IgD-negative memory B cell (primary cell): ENCODE measurements at regions not wholly inside any gene's neighbourhood (a gene's known extent, or its start where the extent isn't known, plus 50 kb on each side); places are given as distances from the start of the nearest gene placed in this dataset.

Experiments
- H3K27ac Mint-ChIP-seq, 3 donors: one replicate each; pipeline ENCODE4 v1.8.0; 2020 to 2022; ENCODE audit warnings: mild to moderate bottlenecking in 3 of 3, mixed read lengths in 3 of 3, moderate library complexity in 1 of 3
- H3K27me3 Mint-ChIP-seq: one replicate; pipeline ENCODE4 v1.8.0; 2021; ENCODE audit warnings: mixed read lengths
- H3K36me3 Mint-ChIP-seq: one replicate; pipeline ENCODE4 v1.8.0; 2020; ENCODE audit warnings: mild to moderate bottlenecking, mixed read lengths
- H3K4me1 Mint-ChIP-seq, 3 donors: one replicate each; pipeline ENCODE4 v1.8.0; 2020 to 2022; ENCODE audit warnings: mixed read lengths in 3 of 3, mild to moderate bottlenecking in 1 of 3
- H3K4me3 Mint-ChIP-seq, 4 donors: one replicate each; pipeline ENCODE4 v1.8.0; 2020 to 2022; ENCODE audit warnings: mild to moderate bottlenecking in 4 of 4, mixed read lengths in 4 of 4, moderate library complexity in 3 of 4
- H3K9me3 Mint-ChIP-seq, 3 donors: one replicate each; pipeline ENCODE4 v1.8.0; 2020 to 2021; ENCODE audit warnings: mixed read lengths in 3 of 3, mild to moderate bottlenecking in 1 of 3

GRCh38 chr7:79734181-79734580, 280.7 kb upstream of the MAGI2 start:
- Mint-ChIP-seq H3K4me3 (no peak overlapping the region), H3K27ac (no peak overlapping the region), H3K4me1 (no peaks in the 10 kb centered on the region), H3K36me3 (no peaks in the 10 kb centered on the region), H3K9me3 (peaks cover 2 to 32% (median 14%) of the 10 kb centered on the region in 3 donors), H3K27me3 (no peaks in the 10 kb centered on the region)

DNA sequence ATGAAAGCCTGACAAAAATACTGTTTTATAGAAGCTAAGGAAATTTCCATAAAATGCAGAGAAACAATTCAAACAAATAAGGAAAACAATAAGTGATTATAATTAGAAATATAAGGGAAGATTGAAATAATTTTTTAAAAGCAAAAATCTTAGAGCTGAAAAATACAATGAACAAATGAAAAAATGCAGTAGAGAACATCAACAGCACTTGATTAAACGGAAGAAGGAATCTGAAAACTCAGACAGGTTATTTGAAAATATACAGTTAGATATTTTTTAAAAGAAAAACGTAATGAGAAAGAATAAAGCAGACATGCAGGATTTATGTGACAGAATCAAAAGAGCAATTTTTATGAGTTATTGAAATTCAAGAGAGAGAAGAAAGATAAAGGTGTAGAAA, 279.1 kb upstream of the MAGI2 start:
- Mint-ChIP-seq H3K36me3 (no peaks in the 10 kb centered on the region), H3K27ac (no peak overlapping the region), H3K27me3 (no peaks in the 10 kb centered on the region), H3K4me3 (no peak overlapping the region), H3K4me1 (no peaks in the 10 kb centered on the region), H3K9me3 (peaks cover 3 to 32% (median 14%) of the 10 kb centered on the region in 3 donors)

DNA sequence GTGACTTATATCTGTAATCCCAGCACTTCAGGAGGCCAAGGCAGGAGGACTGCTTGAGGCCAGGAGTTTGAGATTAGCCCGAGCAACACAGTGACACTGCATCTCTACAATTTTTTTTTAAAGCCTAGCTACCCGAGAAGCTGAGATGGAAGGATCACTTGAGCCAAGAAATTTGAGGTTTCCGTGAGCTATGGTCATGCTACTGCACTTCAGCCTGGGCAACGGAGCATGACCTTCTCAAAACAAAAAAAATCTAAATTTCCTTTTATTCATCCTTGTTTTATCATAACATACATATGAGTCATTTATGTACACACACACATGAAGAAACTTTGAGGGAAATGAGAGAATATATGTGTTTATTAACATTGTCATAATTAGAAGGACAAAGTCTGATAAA, 277.5 kb upstream of the MAGI2 start:
- no peaks in the 10 kb centered on the region for H3K4me1 Mint-ChIP-seq
- no peaks in the 10 kb centered on the region for H3K27me3 Mint-ChIP-seq
- H3K9me3 Mint-ChIP-seq, result peaks cover 2 to 25% (median 13%) of the 10 kb centered on the region in 3 donors
- no peak overlapping the region for H3K4me3 Mint-ChIP-seq
- H3K27ac Mint-ChIP-seq, result no peak overlapping the region
- no peaks in the 10 kb centered on the region for H3K36me3 Mint-ChIP-seq

- H3K9me3 Mint-ChIP-seq, result peaks cover 0 to under 1% (median 0%) of the 10 kb centered on the region in 3 donors
Observed at GRCh38 chr7:79723833-79724618, 270.6 kb upstream of the MAGI2 start.

DNA sequence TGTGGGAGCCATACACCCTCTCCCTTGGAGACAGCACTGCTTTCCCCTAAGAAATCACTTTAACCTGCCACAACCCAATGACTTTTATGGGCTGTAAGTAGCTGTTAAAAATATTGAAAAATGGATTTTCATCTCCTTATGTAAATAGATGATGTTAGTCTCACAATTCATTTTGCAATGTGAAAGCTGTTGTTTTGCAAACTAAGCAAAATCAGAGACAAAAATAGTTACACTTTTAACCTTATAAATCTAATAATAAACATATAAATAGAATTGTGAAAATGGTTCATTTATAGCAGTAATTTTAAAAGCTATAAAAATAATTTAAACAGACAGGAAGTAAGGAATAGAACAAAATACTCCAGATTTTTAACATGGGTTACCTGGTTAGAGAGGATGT, 268.8 kb upstream of the MAGI2 start:
- H3K4me1 Mint-ChIP-seq, result no peaks in the 10 kb centered on the region
- no peaks in the 10 kb centered on the region for H3K27me3 Mint-ChIP-seq
- H3K27ac Mint-ChIP-seq, result no peak overlapping the region

More at GRCh38 chr7:79723833-79724618, 270.6 kb upstream of the MAGI2 start:
- Mint-ChIP-seq H3K4me1 (no peaks in the 10 kb centered on the region), H3K36me3 (no peaks in the 10 kb centered on the region), H3K4me3 (no peak overlapping the region), H3K27ac (no peak overlapping the region), H3K27me3 (no peaks in the 10 kb centered on the region)

DNA sequence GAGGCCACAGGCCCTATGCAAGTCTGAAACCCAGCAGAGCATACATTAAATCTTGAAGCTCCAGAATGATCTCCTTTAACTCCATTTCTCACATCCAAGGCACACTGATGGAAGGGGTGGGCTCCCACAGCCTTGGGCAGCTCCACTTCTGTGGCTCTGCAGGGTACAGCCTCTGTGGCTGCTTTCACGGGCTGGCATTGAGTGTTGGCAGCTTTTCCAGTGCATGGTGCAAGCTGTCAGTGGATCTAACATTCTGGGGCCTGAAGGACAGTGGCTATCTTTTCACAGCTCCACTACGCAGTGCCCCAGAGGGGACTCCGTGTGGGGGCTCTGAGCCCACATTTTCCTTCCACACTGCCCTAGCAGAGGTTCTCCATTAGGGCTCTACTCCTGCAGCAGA, 265.7 kb upstream of the MAGI2 start:
- H3K27ac Mint-ChIP-seq, result no peak overlapping the region
- no peaks in the 10 kb centered on the region for H3K27me3 Mint-ChIP-seq
- no peaks in the 10 kb centered on the region for H3K9me3 Mint-ChIP-seq
- no peaks in the 10 kb centered on the region for H3K36me3 Mint-ChIP-seq
- H3K4me3 Mint-ChIP-seq, result no peak overlapping the region
- no peaks in the 10 kb centered on the region for H3K4me1 Mint-ChIP-seq

More for the DNA sequence above, 268.8 kb upstream of the MAGI2 start:
- Mint-ChIP-seq H3K36me3 (no peaks in the 10 kb centered on the region), H3K9me3 (no peaks in the 10 kb centered on the region), H3K4me3 (no peak overlapping the region)

DNA sequence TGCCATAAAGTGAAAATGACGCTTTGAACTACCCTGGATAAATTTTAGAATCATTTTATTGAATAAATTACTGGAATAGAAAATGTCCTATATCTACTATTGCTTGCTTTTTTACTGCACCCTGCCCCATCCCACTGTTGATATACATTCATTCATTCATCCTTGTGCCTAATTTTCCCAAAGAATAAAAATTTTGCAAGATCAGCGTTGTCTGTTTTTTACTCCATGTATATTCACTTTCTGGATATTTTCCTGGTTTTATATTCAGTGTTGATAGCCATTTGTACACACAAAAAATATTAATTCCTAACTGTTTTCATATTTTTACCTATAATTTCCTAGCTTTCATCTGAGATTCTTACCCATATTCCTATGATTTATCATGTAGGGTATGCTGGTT, 262.9 kb upstream of the MAGI2 start:
- Mint-ChIP-seq H3K27ac (no peak overlapping the region), H3K36me3 (no peaks in the 10 kb centered on the region), H3K9me3 (no peaks in the 10 kb centered on the region), H3K4me3 (no peak overlapping the region), H3K4me1 (no peaks in the 10 kb centered on the region), H3K27me3 (no peaks in the 10 kb centered on the region)

DNA sequence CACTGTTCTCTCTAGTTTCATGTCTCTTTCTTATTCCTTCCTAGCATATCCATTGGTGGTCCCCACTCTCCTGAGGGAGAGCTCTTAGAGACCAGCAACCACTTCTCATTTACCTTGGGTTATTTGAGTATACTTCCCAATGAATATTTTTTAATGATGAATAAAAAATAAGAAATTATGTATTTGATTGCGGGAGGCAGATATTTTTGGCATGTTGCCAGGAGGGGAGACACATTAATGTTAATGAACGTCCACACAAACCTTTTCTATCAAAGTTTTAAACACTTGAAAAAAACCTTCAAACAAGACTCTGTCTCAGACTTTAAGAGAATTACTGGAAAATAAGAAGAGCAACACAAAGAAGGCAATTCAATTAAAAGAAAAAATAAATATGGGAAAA, 260.6 kb upstream of the MAGI2 start:
- Mint-ChIP-seq H3K36me3 (no peaks in the 10 kb centered on the region), H3K4me3 (no peak overlapping the region), H3K27me3 (no peaks in the 10 kb centered on the region), H3K4me1 (no peaks in the 10 kb centered on the region), H3K27ac (no peak overlapping the region), H3K9me3 (no peaks in the 10 kb centered on the region)

DNA sequence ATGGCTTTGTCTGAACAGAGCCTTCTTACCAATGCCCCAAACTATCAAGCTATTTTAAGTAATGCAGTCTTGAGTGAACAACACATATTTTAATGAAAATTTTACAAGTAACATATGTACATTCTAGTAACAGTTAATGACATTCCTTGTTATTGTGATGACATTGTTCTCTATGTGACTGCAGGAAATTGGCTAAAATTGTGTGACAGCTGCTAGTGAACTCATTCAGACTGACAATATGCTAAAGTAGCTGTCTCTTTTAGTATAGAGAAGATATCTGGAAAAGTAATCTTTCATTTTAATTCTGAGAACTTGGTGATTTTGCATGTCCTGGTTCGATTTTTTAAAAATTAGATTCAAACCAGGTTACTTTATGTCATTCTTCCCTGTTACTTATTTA, 259.8 kb upstream of the MAGI2 start:
- H3K9me3 Mint-ChIP-seq, result no peaks in the 10 kb centered on the region
- no peak overlapping the region for H3K27ac Mint-ChIP-seq
- no peaks in the 10 kb centered on the region for H3K36me3 Mint-ChIP-seq
- no peak overlapping the region for H3K4me3 Mint-ChIP-seq
- no peaks in the 10 kb centered on the region for H3K4me1 Mint-ChIP-seq
- no peaks in the 10 kb centered on the region for H3K27me3 Mint-ChIP-seq

DNA sequence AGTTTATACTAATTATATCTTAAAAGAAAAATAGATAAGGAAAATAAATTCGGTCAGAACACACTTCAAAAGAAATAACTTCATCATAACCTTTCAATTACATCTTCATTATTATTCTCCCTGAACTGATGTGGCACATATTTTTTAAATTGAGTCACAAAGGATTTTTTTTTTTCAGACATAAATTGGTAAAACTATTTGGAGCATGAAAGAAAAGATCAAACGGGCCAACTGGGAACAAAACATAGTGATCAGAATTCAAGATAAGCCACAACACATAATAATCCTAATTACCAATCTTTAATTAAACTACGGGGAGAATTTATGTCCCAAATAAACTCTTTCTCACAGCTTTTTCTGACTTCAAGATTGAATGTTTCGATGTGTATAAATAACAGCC, 258.2 kb upstream of the MAGI2 start:
- Mint-ChIP-seq H3K9me3 (peaks cover 0 to under 1% (median 0%) of the 10 kb centered on the region in 3 donors), H3K27me3 (no peaks in the 10 kb centered on the region), H3K36me3 (no peaks in the 10 kb centered on the region), H3K4me3 (no peak overlapping the region), H3K4me1 (no peaks in the 10 kb centered on the region), H3K27ac (no peak overlapping the region)

- no peaks in the 10 kb centered on the region for H3K27me3 Mint-ChIP-seq
- no peaks in the 10 kb centered on the region for H3K36me3 Mint-ChIP-seq
- peaks cover 0 to 4% (median 0%) of the 10 kb centered on the region in 3 donors for H3K9me3 Mint-ChIP-seq
- no peaks in the 10 kb centered on the region for H3K4me1 Mint-ChIP-seq
- no peak overlapping the region for H3K4me3 Mint-ChIP-seq
- no peak overlapping the region for H3K27ac Mint-ChIP-seq
Observed at GRCh38 chr7:79709574-79710409, 256.3 kb upstream of the MAGI2 start.

- H3K36me3 Mint-ChIP-seq, result no peaks in the 10 kb centered on the region
- no peak overlapping the region for H3K27ac Mint-ChIP-seq
- H3K4me3 Mint-ChIP-seq, result no peak overlapping the region
- H3K4me1 Mint-ChIP-seq, result no peaks in the 10 kb centered on the region
- H3K27me3 Mint-ChIP-seq, result no peaks in the 10 kb centered on the region
- H3K9me3 Mint-ChIP-seq, result peaks cover 0 to 6% (median 3%) of the 10 kb centered on the region in 3 donors
Observed at GRCh38 chr7:79702116-79702515, 248.6 kb upstream of the MAGI2 start.

GRCh38 chr7:79692015-79692414, 238.5 kb upstream of the MAGI2 start:
- Mint-ChIP-seq H3K4me1 (no peaks in the 10 kb centered on the region), H3K4me3 (no peak overlapping the region), H3K27me3 (no peaks in the 10 kb centered on the region)

DNA sequence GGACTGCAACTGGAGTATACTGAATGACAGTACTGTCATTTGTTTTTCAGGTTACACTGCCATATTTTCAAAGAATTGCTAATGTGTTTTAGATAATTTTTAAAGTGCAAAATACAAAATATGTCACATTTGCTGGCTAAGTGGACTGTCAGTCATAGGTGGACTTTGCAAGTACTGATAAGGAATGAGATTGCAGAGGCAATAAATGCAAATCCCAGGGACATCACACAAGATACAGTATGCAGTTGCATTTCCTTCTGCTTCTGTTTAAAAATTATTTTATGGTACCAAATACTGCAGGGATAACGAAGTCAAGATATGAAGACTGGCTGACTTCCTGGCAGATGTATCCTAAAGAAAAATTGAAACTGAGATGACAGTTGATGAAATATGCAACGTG, 237.6 kb upstream of the MAGI2 start:
- Mint-ChIP-seq H3K36me3 (no peaks in the 10 kb centered on the region), H3K27me3 (no peaks in the 10 kb centered on the region), H3K9me3 (peaks cover 0 to 8% (median 2%) of the 10 kb centered on the region in 3 donors), H3K4me3 (no peak overlapping the region), H3K27ac (no peak overlapping the region), H3K4me1 (no peaks in the 10 kb centered on the region)

More at GRCh38 chr7:79692015-79692414, 238.5 kb upstream of the MAGI2 start:
- Mint-ChIP-seq H3K9me3 (peaks cover 0 to 4% (median 2%) of the 10 kb centered on the region in 3 donors), H3K27ac (no peak overlapping the region), H3K36me3 (no peaks in the 10 kb centered on the region)

DNA sequence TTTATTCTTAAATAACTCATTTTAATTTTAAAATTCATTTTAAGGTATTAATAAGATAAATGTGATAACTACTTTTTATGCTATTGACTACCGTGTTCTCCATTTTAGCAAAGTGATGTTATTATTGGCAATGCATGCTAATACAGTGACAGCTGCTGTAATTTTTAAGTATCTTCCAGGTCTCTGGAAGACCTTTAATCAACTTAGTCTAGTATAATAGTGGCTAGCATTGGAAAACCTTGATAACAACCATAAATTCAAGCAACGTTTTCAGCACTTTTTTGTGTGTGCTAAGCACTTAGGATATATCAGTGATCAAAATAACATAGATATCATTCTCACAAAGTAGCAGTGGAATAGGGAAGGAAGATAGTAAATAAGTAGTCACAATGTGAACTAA, 230.9 kb upstream of the MAGI2 start:
- Mint-ChIP-seq H3K4me1 (no peaks in the 10 kb centered on the region), H3K4me3 (no peak overlapping the region), H3K27me3 (no peaks in the 10 kb centered on the region), H3K9me3 (peaks cover 0 to 11% (median 4%) of the 10 kb centered on the region in 3 donors), H3K27ac (peak overlapping the region in 1 of 3 donors; percentile 12), H3K36me3 (peaks cover 2% of the 10 kb centered on the region)
